ENCODE measurements at regions not wholly inside any gene's neighbourhood (a gene's known extent, or its start where the extent isn't known, plus 50 kb on each side); places are given as distances from the start of the nearest gene placed in this dataset.

- TF ChIP-seq DNMT1 (IDR thresholded peaks at IDR 0.05) (no peak), GTF2B (IDR thresholded peaks at IDR 0.05; ENCODE audit: extremely low read depth, insufficient read length) (no peak), ZNF436 (CRISPR knock-in tag; IDR thresholded peaks at IDR 0.05) (no peak), DMBX1 (CRISPR knock-in tag; IDR thresholded peaks at IDR 0.05; ENCODE audit: borderline replicate concordance) (peak; percentile 84; the same call in 1 of the 2 replicates), NR2F6 (CRISPR knock-in tag; IDR thresholded peaks at IDR 0.05) (no peak), IRF9 (tag; IDR thresholded peaks at IDR 0.05) (no peak), ZNF23 (CRISPR knock-in tag; IDR thresholded peaks at IDR 0.05) (no peak), ZSCAN29 (IDR thresholded peaks at IDR 0.05) (no peak), MYBL2 (IDR thresholded peaks at IDR 0.05; ENCODE audit: low read depth) (no peak), MYBL2 (CRISPR knock-in tag; IDR thresholded peaks at IDR 0.05; ENCODE audit: borderline replicate concordance) (no peak), SAFB (IDR thresholded peaks at IDR 0.05; ENCODE audit: borderline replicate concordance, low read depth, low read length) (no peak), SMAD3 (CRISPR knock-in tag; conservative IDR thresholded peaks at IDR 0.05) (0 out of 2 replicates have a peak, but pooled peaks have one; percentile 13), DDX20 (tag; IDR thresholded peaks at IDR 0.05; ENCODE audit: low read depth) (0 out of 2 replicates have a peak, but pooled peaks have one; percentile 14), TEAD1 (CRISPR knock-in tag; IDR thresholded peaks at IDR 0.05) (peak in 1 of 2 experiments; percentile 44; a peak in 1 of 4 replicates), NFE2 (IDR thresholded peaks at IDR 0.05; ENCODE audit: low read depth) (no peak)
- TF ChIP-seq, protein P1, sequence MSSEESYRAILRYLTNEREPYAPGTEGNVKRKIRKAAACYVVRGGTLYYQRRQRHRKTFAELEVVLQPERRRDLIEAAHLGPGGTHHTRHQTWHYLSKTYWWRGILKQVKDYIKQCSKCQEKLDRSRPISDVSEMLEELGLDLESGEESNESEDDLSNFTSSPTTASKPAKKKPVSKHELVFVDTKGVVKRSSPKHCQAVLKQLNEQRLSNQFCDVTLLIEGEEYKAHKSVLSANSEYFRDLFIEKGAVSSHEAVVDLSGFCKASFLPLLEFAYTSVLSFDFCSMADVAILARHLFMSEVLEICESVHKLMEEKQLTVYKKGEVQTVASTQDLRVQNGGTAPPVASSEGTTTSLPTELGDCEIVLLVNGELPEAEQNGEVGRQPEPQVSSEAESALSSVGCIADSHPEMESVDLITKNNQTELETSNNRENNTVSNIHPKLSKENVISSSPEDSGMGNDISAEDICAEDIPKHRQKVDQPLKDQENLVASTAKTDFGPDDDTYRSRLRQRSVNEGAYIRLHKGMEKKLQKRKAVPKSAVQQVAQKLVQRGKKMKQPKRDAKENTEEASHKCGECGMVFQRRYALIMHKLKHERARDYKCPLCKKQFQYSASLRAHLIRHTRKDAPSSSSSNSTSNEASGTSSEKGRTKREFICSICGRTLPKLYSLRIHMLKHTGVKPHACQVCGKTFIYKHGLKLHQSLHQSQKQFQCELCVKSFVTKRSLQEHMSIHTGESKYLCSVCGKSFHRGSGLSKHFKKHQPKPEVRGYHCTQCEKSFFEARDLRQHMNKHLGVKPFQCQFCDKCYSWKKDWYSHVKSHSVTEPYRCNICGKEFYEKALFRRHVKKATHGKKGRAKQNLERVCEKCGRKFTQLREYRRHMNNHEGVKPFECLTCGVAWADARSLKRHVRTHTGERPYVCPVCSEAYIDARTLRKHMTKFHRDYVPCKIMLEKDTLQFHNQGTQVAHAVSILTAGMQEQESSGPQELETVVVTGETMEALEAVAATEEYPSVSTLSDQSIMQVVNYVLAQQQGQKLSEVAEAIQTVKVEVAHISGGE (CRISPR knock-in tag; IDR thresholded peaks at IDR 0.05): no peak
- TF ChIP-seq, protein P2, sequence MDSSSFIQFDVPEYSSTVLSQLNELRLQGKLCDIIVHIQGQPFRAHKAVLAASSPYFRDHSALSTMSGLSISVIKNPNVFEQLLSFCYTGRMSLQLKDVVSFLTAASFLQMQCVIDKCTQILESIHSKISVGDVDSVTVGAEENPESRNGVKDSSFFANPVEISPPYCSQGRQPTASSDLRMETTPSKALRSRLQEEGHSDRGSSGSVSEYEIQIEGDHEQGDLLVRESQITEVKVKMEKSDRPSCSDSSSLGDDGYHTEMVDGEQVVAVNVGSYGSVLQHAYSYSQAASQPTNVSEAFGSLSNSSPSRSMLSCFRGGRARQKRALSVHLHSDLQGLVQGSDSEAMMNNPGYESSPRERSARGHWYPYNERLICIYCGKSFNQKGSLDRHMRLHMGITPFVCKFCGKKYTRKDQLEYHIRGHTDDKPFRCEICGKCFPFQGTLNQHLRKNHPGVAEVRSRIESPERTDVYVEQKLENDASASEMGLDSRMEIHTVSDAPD (CRISPR knock-in tag; IDR thresholded peaks at IDR 0.05): no peak
- TF ChIP-seq, protein P3, sequence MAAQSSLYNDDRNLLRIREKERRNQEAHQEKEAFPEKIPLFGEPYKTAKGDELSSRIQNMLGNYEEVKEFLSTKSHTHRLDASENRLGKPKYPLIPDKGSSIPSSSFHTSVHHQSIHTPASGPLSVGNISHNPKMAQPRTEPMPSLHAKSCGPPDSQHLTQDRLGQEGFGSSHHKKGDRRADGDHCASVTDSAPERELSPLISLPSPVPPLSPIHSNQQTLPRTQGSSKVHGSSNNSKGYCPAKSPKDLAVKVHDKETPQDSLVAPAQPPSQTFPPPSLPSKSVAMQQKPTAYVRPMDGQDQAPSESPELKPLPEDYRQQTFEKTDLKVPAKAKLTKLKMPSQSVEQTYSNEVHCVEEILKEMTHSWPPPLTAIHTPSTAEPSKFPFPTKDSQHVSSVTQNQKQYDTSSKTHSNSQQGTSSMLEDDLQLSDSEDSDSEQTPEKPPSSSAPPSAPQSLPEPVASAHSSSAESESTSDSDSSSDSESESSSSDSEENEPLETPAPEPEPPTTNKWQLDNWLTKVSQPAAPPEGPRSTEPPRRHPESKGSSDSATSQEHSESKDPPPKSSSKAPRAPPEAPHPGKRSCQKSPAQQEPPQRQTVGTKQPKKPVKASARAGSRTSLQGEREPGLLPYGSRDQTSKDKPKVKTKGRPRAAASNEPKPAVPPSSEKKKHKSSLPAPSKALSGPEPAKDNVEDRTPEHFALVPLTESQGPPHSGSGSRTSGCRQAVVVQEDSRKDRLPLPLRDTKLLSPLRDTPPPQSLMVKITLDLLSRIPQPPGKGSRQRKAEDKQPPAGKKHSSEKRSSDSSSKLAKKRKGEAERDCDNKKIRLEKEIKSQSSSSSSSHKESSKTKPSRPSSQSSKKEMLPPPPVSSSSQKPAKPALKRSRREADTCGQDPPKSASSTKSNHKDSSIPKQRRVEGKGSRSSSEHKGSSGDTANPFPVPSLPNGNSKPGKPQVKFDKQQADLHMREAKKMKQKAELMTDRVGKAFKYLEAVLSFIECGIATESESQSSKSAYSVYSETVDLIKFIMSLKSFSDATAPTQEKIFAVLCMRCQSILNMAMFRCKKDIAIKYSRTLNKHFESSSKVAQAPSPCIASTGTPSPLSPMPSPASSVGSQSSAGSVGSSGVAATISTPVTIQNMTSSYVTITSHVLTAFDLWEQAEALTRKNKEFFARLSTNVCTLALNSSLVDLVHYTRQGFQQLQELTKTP (IDR thresholded peaks at IDR 0.05; ENCODE audit: low read depth in 1 of 2, partially characterized antibody in 2 of 2): no peak
Measured at GRCh38 chrX:139209342-139209741, 321.2 kb upstream of the F9 start (continued).
